Colonic mucosa (tissue), 4 donors: ENCODE measurements at regions not wholly inside any gene's neighbourhood (a gene's known extent, or its start where the extent isn't known, plus 50 kb on each side); places are given as distances from the start of the nearest gene placed in this dataset.

Experiments used
- DNase-seq: peaks from one replicate; pipeline ENCODE4 v3.0.0-alpha.2; 2020
- H3K27ac ChIP-seq: fragments of 200-600 bp; one replicate; pipeline ENCODE4 v1.8.0; 2021
- H3K27me3 ChIP-seq: fragments of 200-600 bp; one replicate; pipeline ENCODE4 v1.8.0; 2021
- H3K36me3 ChIP-seq: fragments of 200-600 bp; one replicate; pipeline ENCODE4 v1.8.0; 2021
- H3K4me1 ChIP-seq: fragments of 200-600 bp; one replicate; pipeline ENCODE4 v1.8.0; 2021; ENCODE audit warnings: mild to moderate bottlenecking
- H3K4me3 ChIP-seq: fragments of 200-600 bp; one replicate; pipeline ENCODE4 v1.8.0; 2021
- H3K9ac ChIP-seq, 2 donors: one replicate each; pipeline ENCODE4 v1.7.0; 2013; ENCODE audit warnings: control low read depth in 2 of 2, low read depth in 2 of 2, low read length in 2 of 2
- H3K9me3 ChIP-seq: fragments of 200-600 bp; one replicate; pipeline ENCODE4 v1.8.0; 2021
- intact Hi-C: fragments of 100-400 bp; cut with DNase I; formaldehyde crosslinking; loops from one replicate; pipeline ENCODE4 v1.14.1; 2022
- TF ChIP-seq, protein P1 (sequence below): fragments of 200-600 bp; IDR thresholded peaks from one replicate; pipeline ENCODE4 v1.8.0; 2022; ENCODE audit warnings: antibody characterized with exemption, mild to moderate bottlenecking
- donor health status: healthy.
- donor health status: DM: no; HTN: no; CAD: no.
- donor health status: DM: no; HTN: no; CAD: no.

DNA sequence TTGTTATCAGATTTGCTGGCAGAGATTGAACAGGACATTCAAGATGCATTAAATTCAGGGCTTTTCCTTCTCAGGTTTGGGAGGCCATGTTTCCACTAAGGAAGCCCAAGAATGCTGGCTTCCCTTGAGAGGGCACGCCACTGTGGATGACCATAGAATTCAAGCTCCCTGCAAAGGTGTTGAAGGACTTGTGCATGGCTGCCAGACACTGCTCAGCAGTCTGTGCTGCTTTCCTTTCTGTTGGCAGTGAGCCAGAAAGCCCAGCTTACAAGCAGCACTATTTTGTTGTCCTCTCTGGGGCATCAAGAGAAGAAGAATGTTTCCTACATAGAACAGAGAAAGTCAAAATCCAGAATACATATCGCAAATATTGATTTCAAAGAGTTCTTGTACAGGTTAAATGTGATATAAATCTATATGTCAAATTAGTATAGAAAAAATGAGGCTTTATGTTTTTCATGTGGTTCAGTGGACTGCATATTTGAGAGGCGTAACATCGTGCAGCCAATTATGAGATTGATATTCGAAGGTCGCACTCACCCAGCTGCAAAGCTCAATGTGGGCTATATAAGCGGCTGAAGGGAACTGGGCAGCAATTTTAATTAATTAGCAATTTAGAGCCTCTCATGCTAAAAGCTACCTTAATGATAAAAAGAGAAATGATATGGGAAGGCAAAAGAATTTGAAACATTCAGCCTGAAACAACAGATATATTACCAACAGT is 103.1 kb upstream of the ISL1 start:
- Histone ChIP-seq H3K27ac (no peak overlapping the region), H3K4me3 (no peak overlapping the region)
- intact Hi-C loops, result no loop called here

DNA sequence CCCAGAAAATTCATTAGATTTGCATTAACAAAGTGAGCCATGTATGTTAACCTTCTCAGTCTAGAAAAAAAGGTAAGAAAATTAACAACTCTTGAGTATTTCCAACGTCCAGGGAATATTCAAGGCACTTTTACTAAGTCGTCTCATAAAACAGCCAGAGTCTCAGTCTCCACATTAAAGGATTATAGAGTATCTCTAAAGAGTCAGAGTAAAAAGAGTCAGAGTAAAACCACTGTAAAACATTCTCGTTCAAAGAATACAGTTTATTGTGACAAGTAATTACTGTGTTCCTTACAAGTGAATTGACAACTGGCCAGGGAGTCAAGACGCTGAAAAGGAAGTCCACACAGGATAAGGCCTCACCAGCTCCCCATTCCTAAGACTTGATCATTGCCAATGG is 97.2 kb upstream of the ISL1 start:
- Histone ChIP-seq H3K4me1 (no peaks in the 10 kb centered on the region), H3K4me3 (no peak overlapping the region), H3K9ac (no peak overlapping the region), H3K27ac (no peak overlapping the region), H3K36me3 (no peaks in the 10 kb centered on the region), H3K9me3 (no peaks in the 10 kb centered on the region), H3K27me3 (no peaks in the 10 kb centered on the region)
- TF ChIP-seq, protein P1, sequence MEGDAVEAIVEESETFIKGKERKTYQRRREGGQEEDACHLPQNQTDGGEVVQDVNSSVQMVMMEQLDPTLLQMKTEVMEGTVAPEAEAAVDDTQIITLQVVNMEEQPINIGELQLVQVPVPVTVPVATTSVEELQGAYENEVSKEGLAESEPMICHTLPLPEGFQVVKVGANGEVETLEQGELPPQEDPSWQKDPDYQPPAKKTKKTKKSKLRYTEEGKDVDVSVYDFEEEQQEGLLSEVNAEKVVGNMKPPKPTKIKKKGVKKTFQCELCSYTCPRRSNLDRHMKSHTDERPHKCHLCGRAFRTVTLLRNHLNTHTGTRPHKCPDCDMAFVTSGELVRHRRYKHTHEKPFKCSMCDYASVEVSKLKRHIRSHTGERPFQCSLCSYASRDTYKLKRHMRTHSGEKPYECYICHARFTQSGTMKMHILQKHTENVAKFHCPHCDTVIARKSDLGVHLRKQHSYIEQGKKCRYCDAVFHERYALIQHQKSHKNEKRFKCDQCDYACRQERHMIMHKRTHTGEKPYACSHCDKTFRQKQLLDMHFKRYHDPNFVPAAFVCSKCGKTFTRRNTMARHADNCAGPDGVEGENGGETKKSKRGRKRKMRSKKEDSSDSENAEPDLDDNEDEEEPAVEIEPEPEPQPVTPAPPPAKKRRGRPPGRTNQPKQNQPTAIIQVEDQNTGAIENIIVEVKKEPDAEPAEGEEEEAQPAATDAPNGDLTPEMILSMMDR, result no peak
- no peak for DNase-seq
- intact Hi-C loops, result no loop called here

More for the DNA sequence above, 103.1 kb upstream of the ISL1 start:
- no peaks in the 10 kb centered on the region for H3K4me1 ChIP-seq
- no peaks in the 10 kb centered on the region for H3K36me3 ChIP-seq
- no peaks in the 10 kb centered on the region for H3K27me3 ChIP-seq
- no peak for DNase-seq
- TF ChIP-seq, protein P1, result no peak
- H3K9me3 ChIP-seq, result no peaks in the 10 kb centered on the region
- no peak overlapping the region for H3K9ac ChIP-seq

GRCh38 chr5:51302343-51302742 is 80.9 kb upstream of the ISL1 start:
- DNase-seq, result no peak
- Histone ChIP-seq H3K27me3 (no peaks in the 10 kb centered on the region), H3K4me3 (no peak overlapping the region), H3K9ac (no peak overlapping the region), H3K36me3 (no peaks in the 10 kb centered on the region), H3K4me1 (no peaks in the 10 kb centered on the region), H3K27ac (no peak overlapping the region), H3K9me3 (no peaks in the 10 kb centered on the region)
- intact Hi-C loops, result no loop called here
- TF ChIP-seq, protein P1, result no peak

- TF ChIP-seq, protein P1, result no peak
Measured at GRCh38 chr5:51326844-51327243, 56.4 kb upstream of the ISL1 start.

More at GRCh38 chr5:51326844-51327243, 56.4 kb upstream of the ISL1 start:
- intact Hi-C loops, result no loop called here
- no peak for DNase-seq
- Histone ChIP-seq H3K4me1 (no peaks in the 10 kb centered on the region), H3K9me3 (no peaks in the 10 kb centered on the region), H3K27ac (no peak overlapping the region), H3K4me3 (no peak overlapping the region), H3K9ac (no peak overlapping the region), H3K36me3 (no peaks in the 10 kb centered on the region), H3K27me3 (no peaks in the 10 kb centered on the region)
